Hepatic stellate cell (primary cell): ENCODE measurements at regions not wholly inside any gene's neighbourhood (a gene's known extent, or its start where the extent isn't known, plus 50 kb on each side); places are given as distances from the start of the nearest gene placed in this dataset.

ENCODE experiments used
- DNase-seq: peaks from one replicate; pipeline ENCODE4 v3.0.0; 2011; ENCODE audit warnings: low spot score

- DNase-seq, result no peak
Observed at GRCh38 chr12:92650228-92650822, 52.5 kb upstream of the PLEKHG7 start.

GRCh38 chr12:92649511-92650227 is 53.1 kb upstream of the PLEKHG7 start:
- DNase-seq, result peak; percentile 68

- no peak for DNase-seq
Observed at GRCh38 chr12:92648242-92649031, 54.4 kb upstream of the PLEKHG7 start.

GRCh38 chr12:92641291-92641690 is 61.5 kb upstream of the PLEKHG7 start:
- no peak for DNase-seq

GRCh38 chr12:92640691-92641090 is 62.1 kb upstream of the PLEKHG7 start:
- no peak for DNase-seq

- no peak for DNase-seq
Observed at GRCh38 chr12:92639017-92639416, 63.8 kb upstream of the PLEKHG7 start.

- DNase-seq, result no peak
Observed at GRCh38 chr12:92634730-92635129, 68.1 kb upstream of the PLEKHG7 start.

GRCh38 chr12:92634202-92634601 is 68.6 kb upstream of the PLEKHG7 start:
- no peak for DNase-seq

- no peak for DNase-seq
Observed at GRCh38 chr12:92630968-92631367, 71.8 kb upstream of the PLEKHG7 start.

GRCh38 chr12:92629349-92630065 is 73.3 kb upstream of the PLEKHG7 start:
- no peak for DNase-seq

- DNase-seq, result no peak
Observed at GRCh38 chr12:92628476-92628875, 74.3 kb upstream of the PLEKHG7 start.

- no peak for DNase-seq
Observed at GRCh38 chr12:92627511-92627910, 75.3 kb upstream of the PLEKHG7 start.

GRCh38 chr12:92625639-92626310 is 77.0 kb upstream of the PLEKHG7 start:
- no peak for DNase-seq

- DNase-seq, result no peak
Observed at GRCh38 chr12:92624236-92624635, 78.6 kb upstream of the PLEKHG7 start.

GRCh38 chr12:92623386-92623785 is 79.4 kb upstream of the PLEKHG7 start:
- no peak for DNase-seq

GRCh38 chr12:92621833-92622232 is 81.0 kb upstream of the PLEKHG7 start:
- no peak for DNase-seq

GRCh38 chr12:92621312-92621711 is 81.5 kb upstream of the PLEKHG7 start:
- DNase-seq, result no peak

- DNase-seq, result no peak
Observed at GRCh38 chr12:92619730-92620684, 82.8 kb upstream of the PLEKHG7 start.

GRCh38 chr12:92619026-92619425 is 83.8 kb upstream of the PLEKHG7 start:
- DNase-seq, result no peak

- DNase-seq, result no peak
Observed at GRCh38 chr12:92615703-92616102, 87.1 kb upstream of the PLEKHG7 start.

GRCh38 chr12:92615086-92615485 is 87.7 kb upstream of the PLEKHG7 start:
- DNase-seq, result no peak
